HG03342 (cell line): ENCODE measurements at regions not wholly inside any gene's neighbourhood (a gene's known extent, or its start where the extent isn't known, plus 50 kb on each side); places are given as distances from the start of the nearest gene placed in this dataset.

Source experiments
- ATAC-seq: cut with Tn5 transposase; IDR thresholded peaks from one replicate; pipeline ENCODE4 v1.9.1; 2021; ENCODE audit warnings: mild to moderate bottlenecking, moderate library complexity; ENCODE audit not compliant: unreplicated experiment

- ATAC-seq, result no peak
Measured at GRCh38 chr13:103405297-103405696, 339.1 kb upstream of the SLC10A2 start.

GRCh38 chr13:103403814-103404213 lies 337.6 kb upstream of the SLC10A2 start:
- ATAC-seq, result no peak

- no peak for ATAC-seq
Measured at GRCh38 chr13:103403148-103403740, 337.0 kb upstream of the SLC10A2 start.

- no peak for ATAC-seq
Measured at GRCh38 chr13:103395139-103395538, 328.9 kb upstream of the SLC10A2 start.

- ATAC-seq, result no peak
Measured at GRCh38 chr13:103394618-103395017, 328.4 kb upstream of the SLC10A2 start.

GRCh38 chr13:103391936-103392335 lies 325.7 kb upstream of the SLC10A2 start:
- ATAC-seq, result no peak

GRCh38 chr13:103388839-103389238 lies 322.6 kb upstream of the SLC10A2 start:
- no peak for ATAC-seq

GRCh38 chr13:103386341-103386740 lies 320.1 kb upstream of the SLC10A2 start:
- ATAC-seq, result no peak

- no peak for ATAC-seq
Measured at GRCh38 chr13:103373916-103374315, 307.7 kb upstream of the SLC10A2 start.

GRCh38 chr13:103371271-103371670 lies 305.1 kb upstream of the SLC10A2 start:
- ATAC-seq, result no peak

- ATAC-seq, result no peak
Measured at GRCh38 chr13:103370790-103371189, 304.6 kb upstream of the SLC10A2 start.

GRCh38 chr13:103358255-103358932 lies 292.2 kb upstream of the SLC10A2 start:
- ATAC-seq, result no peak

GRCh38 chr13:103356226-103356864 lies 290.1 kb upstream of the SLC10A2 start:
- no peak for ATAC-seq

GRCh38 chr13:103354171-103354570 lies 288.0 kb upstream of the SLC10A2 start:
- ATAC-seq, result no peak

- ATAC-seq, result no peak
Measured at GRCh38 chr13:103351035-103351828, 285.0 kb upstream of the SLC10A2 start.

GRCh38 chr13:103350147-103350546 lies 283.9 kb upstream of the SLC10A2 start:
- no peak for ATAC-seq

- ATAC-seq, result no peak
Measured at GRCh38 chr13:103349211-103349980, 283.2 kb upstream of the SLC10A2 start.

- no peak for ATAC-seq
Measured at GRCh38 chr13:103335241-103335640, 269.0 kb upstream of the SLC10A2 start.

GRCh38 chr13:103331924-103332323 lies 265.7 kb upstream of the SLC10A2 start:
- ATAC-seq, result no peak

GRCh38 chr13:103328899-103329298 lies 262.7 kb upstream of the SLC10A2 start:
- no peak for ATAC-seq

- no peak for ATAC-seq
Measured at GRCh38 chr13:103326326-103326725, 260.1 kb upstream of the SLC10A2 start.
